BLaER1 treated with 17β-estradiol and CSF1 and Interleukin-3, amounts not matched to agents 10 nM and 100 nM (cell line): ENCODE measurements at regions not wholly inside any gene's neighbourhood (a gene's known extent, or its start where the extent isn't known, plus 50 kb on each side); places are given as distances from the start of the nearest gene placed in this dataset.

Experiments
- H3K27ac ChIP-seq, 11 experiments: shearing (Covaris generic); formaldehyde crosslinking; 2 replicates each; pipeline ENCODE4 v1.8.1; 2022
- H3K27me3 ChIP-seq, 11 experiments: shearing (Covaris generic); formaldehyde crosslinking; 2 replicates each; pipeline ENCODE4 v1.8.1; 2022
- H3K36me3 ChIP-seq, 11 experiments: shearing (Covaris generic); formaldehyde crosslinking; 2 replicates each; pipeline ENCODE4 v1.8.1; 2022
- H3K4me1 ChIP-seq, 10 experiments: shearing (Covaris generic); formaldehyde crosslinking; 2 replicates each; pipeline ENCODE4 v1.8.1; 2022
- H3K4me2 ChIP-seq, 11 experiments: shearing (Covaris generic); formaldehyde crosslinking; 2 replicates each; pipeline ENCODE4 v1.8.1; 2022
- H3K4me3 ChIP-seq, 10 experiments: shearing (Covaris generic); formaldehyde crosslinking; 2 replicates each; pipeline ENCODE4 v1.8.1; 2022
- H3K9ac ChIP-seq, 11 experiments: shearing (Covaris generic); formaldehyde crosslinking; 2 replicates each; pipeline ENCODE4 v1.8.1; 2022
- H3K9me3 ChIP-seq, 11 experiments: shearing (Covaris generic); formaldehyde crosslinking; replicated peaks in 1 of 11; 2 replicates each; pipeline ENCODE4 v1.8.1; 2022
- H4K20me1 ChIP-seq, 11 experiments: shearing (Covaris generic); formaldehyde crosslinking; 2 replicates each; pipeline ENCODE4 v1.8.1; 2022
- Cebpa-rat ChIP-seq, 11 experiments: shearing (Covaris generic); IDR thresholded peaks; 2 replicates each; pipeline ENCODE4 v1.8.1; 2022

GRCh38 chr6:26213334-26214075 is 126.3 kb downstream of the HFE start:
- no peaks in the 10 kb centered on the region for H3K27me3 ChIP-seq
- H3K36me3 ChIP-seq = no peaks in the 10 kb centered on the region
- H3K4me3 ChIP-seq = no peak overlapping the region
- H3K27ac ChIP-seq = peak overlapping the region in 5 of 11 experiments; percentile 14 to 93 (median 90); a peak in 7 of 22 replicates
- H3K4me2 ChIP-seq = peak overlapping the region in 3 of 11 experiments; percentile 91 to 92 (median 92); a peak in 4 of 22 replicates
- H4K20me1 ChIP-seq = peaks cover 0 to 20% (median 7%) of the 10 kb centered on the region in 11 experiments; a peak in 13 of 22 replicates
- peaks cover 27 to 47% (median 34%) of the 10 kb centered on the region in 10 experiments for H3K4me1 ChIP-seq
- H3K9me3 ChIP-seq = peaks cover 0 to 16% (median 5%) of the 10 kb centered on the region in 11 experiments; a peak in 9 of 22 replicates
- no peak for TF ChIP-seq Cebpa-rat (IDR thresholded peaks at IDR 0.05)
- no peak overlapping the region for H3K9ac ChIP-seq

GRCh38 chr6:26214803-26215584 is 127.8 kb downstream of the HFE start:
- no peaks in the 10 kb centered on the region for H3K36me3 ChIP-seq
- H3K4me3 ChIP-seq = peak overlapping the region; percentile 50 to 81 (median 70)
- H3K9ac ChIP-seq = peak overlapping the region; percentile 78 to 93 (median 91)
- peaks cover 0 to 20% (median 7%) of the 10 kb centered on the region in 11 experiments; a peak in 13 of 22 replicates for H4K20me1 ChIP-seq
- TF ChIP-seq Cebpa-rat (IDR thresholded peaks at IDR 0.05) = no peak
- H3K27me3 ChIP-seq = no peaks in the 10 kb centered on the region
- peaks cover 42 to 61% (median 49%) of the 10 kb centered on the region in 10 experiments for H3K4me1 ChIP-seq
- peak overlapping the region; percentile 83 to 98 (median 91) for H3K4me2 ChIP-seq
- H3K27ac ChIP-seq = peak overlapping the region; percentile 29 to 94 (median 90); a peak in 21 of 22 replicates
- peaks cover 0 to 13% (median 4%) of the 10 kb centered on the region in 11 experiments; a peak in 9 of 22 replicates for H3K9me3 ChIP-seq

DNA sequence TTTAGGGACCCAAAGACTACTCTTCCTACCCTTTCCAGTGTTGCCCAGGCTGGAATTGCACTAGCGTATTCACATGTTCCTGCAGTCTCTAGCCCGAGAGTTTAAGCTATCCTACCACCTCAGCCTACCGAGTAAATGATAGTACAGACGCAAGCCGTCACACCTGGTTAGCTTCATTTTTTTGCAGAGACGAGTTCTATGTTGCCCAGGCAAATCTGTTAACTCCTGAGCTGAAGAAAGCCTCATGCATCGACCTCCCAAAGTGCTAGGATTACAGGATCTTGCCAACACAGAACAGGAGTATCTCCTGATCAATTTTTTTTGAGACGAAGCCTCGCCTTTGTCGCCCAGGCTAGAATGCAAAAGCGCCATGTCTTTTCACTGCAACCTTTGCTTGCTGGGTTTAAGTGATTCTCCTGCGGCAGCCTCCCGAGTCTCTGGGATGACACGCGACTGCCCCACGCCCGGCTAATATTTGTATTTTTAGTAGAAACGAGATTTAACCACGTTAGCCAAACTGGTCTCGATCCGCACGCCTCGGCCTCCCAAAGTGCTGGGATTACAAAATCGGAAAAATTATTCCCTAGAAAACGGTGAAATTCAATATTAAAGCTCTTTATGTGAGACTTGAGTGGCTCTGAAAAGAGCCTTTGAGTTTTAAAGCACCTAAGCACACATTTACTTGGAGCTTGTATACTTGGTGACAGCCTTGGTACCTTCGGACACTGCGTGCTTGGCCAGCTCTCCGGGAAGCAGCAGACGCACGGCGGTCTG is 128.5 kb downstream of the HFE start:
- Histone ChIP-seq H3K27ac (peak overlapping the region; percentile 29 to 94 (median 90); a peak in 21 of 22 replicates), H3K27me3 (no peaks in the 10 kb centered on the region), H3K4me3 (peak overlapping the region; percentile 50 to 81 (median 70)), H3K4me1 (peaks cover 49 to 69% (median 54%) of the 10 kb centered on the region in 10 experiments), H3K4me2 (peak overlapping the region; percentile 83 to 98 (median 91)), H4K20me1 (peaks cover 0 to 20% (median 7%) of the 10 kb centered on the region in 11 experiments; a peak in 13 of 22 replicates), H3K9me3 (peaks cover 0 to 8% (median 3%) of the 10 kb centered on the region in 11 experiments; a peak in 5 of 22 replicates), H3K9ac (peak overlapping the region; percentile 78 to 93 (median 91)), H3K36me3 (no peaks in the 10 kb centered on the region)
- TF ChIP-seq Cebpa-rat (IDR thresholded peaks at IDR 0.05) = no peak

GRCh38 chr6:26216359-26216885 is 129.2 kb downstream of the HFE start:
- peak overlapping the region; percentile 79 to 94 (median 91) for H3K27ac ChIP-seq
- peaks cover 0 to 20% (median 7%) of the 10 kb centered on the region in 11 experiments; a peak in 13 of 22 replicates for H4K20me1 ChIP-seq
- H3K9ac ChIP-seq = peak overlapping the region; percentile 78 to 93 (median 91)
- H3K9me3 ChIP-seq = peaks cover 0 to 8% (median 3%) of the 10 kb centered on the region in 11 experiments; a peak in 5 of 22 replicates
- H3K36me3 ChIP-seq = no peaks in the 10 kb centered on the region
- peak overlapping the region; percentile 83 to 98 (median 91) for H3K4me2 ChIP-seq
- TF ChIP-seq Cebpa-rat (IDR thresholded peaks at IDR 0.05) = 0 out of 22 replicates have a peak, but pooled peaks of 1 of the 11 experiments have one; percentile 22
- H3K27me3 ChIP-seq = no peaks in the 10 kb centered on the region
- peak overlapping the region; percentile 56 to 81 (median 70) for H3K4me3 ChIP-seq
- peaks cover 50 to 72% (median 53%) of the 10 kb centered on the region in 10 experiments for H3K4me1 ChIP-seq

DNA sequence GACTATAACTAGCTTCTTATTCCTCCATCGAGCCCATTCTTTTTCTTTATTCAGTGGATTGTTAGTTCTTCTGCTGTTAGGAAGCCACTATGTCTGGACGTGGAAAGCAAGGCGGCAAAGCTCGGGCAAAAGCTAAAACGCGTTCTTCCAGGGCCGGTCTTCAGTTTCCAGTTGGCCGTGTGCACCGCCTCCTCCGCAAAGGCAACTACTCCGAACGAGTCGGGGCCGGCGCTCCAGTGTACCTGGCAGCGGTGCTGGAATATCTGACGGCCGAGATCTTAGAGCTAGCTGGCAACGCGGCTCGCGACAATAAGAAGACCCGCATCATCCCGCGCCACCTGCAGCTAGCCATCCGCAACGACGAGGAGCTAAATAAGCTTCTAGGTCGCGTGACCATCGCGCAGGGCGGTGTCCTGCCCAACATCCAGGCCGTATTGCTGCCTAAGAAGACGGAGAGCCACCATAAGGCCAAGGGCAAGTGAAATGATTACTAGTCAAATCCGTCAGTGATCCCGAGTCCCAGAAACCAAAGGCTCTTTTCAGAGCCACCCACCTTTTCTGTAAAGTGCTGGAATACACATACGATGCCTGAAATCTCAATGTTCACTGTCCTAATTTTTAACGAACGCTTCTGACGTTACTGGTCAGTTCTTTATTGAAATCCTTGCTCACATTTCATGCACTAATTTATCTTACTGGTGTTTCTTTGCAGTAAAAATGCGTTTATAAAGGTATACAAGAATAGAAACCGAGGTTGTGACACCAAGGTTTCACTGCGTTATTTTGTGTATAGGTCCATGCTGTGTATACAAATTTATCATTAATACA is 129.9 kb downstream of the HFE start:
- Histone ChIP-seq H3K36me3 (no peaks in the 10 kb centered on the region), H3K9me3 (peaks cover 0 to 8% (median 3%) of the 10 kb centered on the region in 11 experiments; a peak in 5 of 22 replicates), H3K4me1 (peaks cover 43 to 66% (median 56%) of the 10 kb centered on the region in 10 experiments), H3K9ac (peak overlapping the region; percentile 78 to 93 (median 89)), H3K27ac (peak overlapping the region; percentile 79 to 94 (median 91)), H3K4me3 (peak overlapping the region; percentile 56 to 81 (median 70)), H4K20me1 (peaks cover 0 to 20% (median 7%) of the 10 kb centered on the region in 11 experiments; a peak in 13 of 22 replicates), H3K4me2 (peak overlapping the region; percentile 70 to 91 (median 80)), H3K27me3 (no peaks in the 10 kb centered on the region)
- no peak for TF ChIP-seq Cebpa-rat (IDR thresholded peaks at IDR 0.05)

GRCh38 chr6:26217714-26218075 is 130.5 kb downstream of the HFE start:
- Histone ChIP-seq H3K27me3 (no peaks in the 10 kb centered on the region), H3K9me3 (peaks cover 0 to 8% (median 3%) of the 10 kb centered on the region in 11 experiments; a peak in 5 of 22 replicates), H3K36me3 (no peaks in the 10 kb centered on the region), H3K4me2 (peak overlapping the region; percentile 70 to 91 (median 80)), H3K9ac (peak overlapping the region; percentile 78 to 93 (median 89)), H3K27ac (peak overlapping the region; percentile 79 to 94 (median 91)), H3K4me3 (peak overlapping the region; percentile 56 to 81 (median 70)), H3K4me1 (peaks cover 46 to 70% (median 60%) of the 10 kb centered on the region in 10 experiments), H4K20me1 (peaks cover 0 to 20% (median 7%) of the 10 kb centered on the region in 11 experiments; a peak in 13 of 22 replicates)
- TF ChIP-seq Cebpa-rat (IDR thresholded peaks at IDR 0.05) = no peak

DNA sequence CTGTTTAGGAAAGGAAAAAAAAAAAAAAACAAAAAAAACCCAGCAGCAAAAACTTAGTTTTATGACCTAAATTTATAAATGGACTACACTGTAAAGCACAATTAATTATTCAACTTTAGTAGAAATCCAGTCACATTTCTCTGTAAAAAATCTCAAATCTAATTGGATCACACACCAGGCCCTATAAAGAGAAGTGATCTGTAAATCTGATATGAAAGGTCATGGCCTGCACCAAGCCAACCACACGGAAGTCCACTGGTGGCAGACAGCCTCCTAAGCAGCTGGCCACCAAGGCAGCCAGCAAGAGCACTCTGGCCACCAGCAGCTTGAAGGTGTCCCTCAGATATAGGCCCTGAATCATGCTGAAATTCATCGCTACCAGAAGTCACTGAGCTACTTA is 131.6 kb downstream of the HFE start:
- Histone ChIP-seq H3K9me3 (no peaks in the 10 kb centered on the region), H3K27ac (peak overlapping the region in 9 of 11 experiments; percentile 48 to 94 (median 91); a peak in 15 of 22 replicates), H3K9ac (peak overlapping the region in 9 of 11 experiments; percentile 32 to 93 (median 91); a peak in 12 of 22 replicates), H3K4me2 (peak overlapping the region; percentile 70 to 91 (median 80)), H3K36me3 (no peaks in the 10 kb centered on the region), H3K4me1 (peaks cover 52 to 74% (median 65%) of the 10 kb centered on the region in 10 experiments), H3K27me3 (no peaks in the 10 kb centered on the region), H4K20me1 (peaks cover 0 to 20% (median 7%) of the 10 kb centered on the region in 11 experiments; a peak in 13 of 22 replicates), H3K4me3 (peak overlapping the region in 2 of 10 experiments; percentile 71 to 81; a peak in 3 of 20 replicates)
- TF ChIP-seq Cebpa-rat (IDR thresholded peaks at IDR 0.05) = no peak
